Astrocyte (in vitro differentiated cells and primary cell): ENCODE measurements at regions not wholly inside any gene's neighbourhood (a gene's known extent, or its start where the extent isn't known, plus 50 kb on each side); places are given as distances from the start of the nearest gene placed in this dataset.
"Not testable (repeated sequence)": the region's sequence is repeated elsewhere in the genome, so short reads cannot be mapped to it uniquely, and the experiment has no call there.

Experiments used
- DNase-seq: peaks from one replicate; pipeline ENCODE4 v3.0.0-alpha.2; 2010; ENCODE audit warnings: low read depth
- FAIRE-seq: peaks from 2 replicates; lab custom pipeline; 2011; peaks lifted over from hg19 to GRCh38; lab: Jason Lieb, UNC
- H2AFZ ChIP-seq: 2 replicates; pipeline ENCODE4 v1.6.0; 2012; ENCODE audit warnings: low read depth, low read length, inconsistent platforms
- H3K27ac ChIP-seq: 2 replicates; pipeline ENCODE4 v1.5.1; 2011; ENCODE audit warnings: low read depth, low read length, inconsistent platforms
- H3K27me3 ChIP-seq: 2 replicates; pipeline ENCODE4 v1.6.0; 2011; ENCODE audit warnings: low read length, inconsistent platforms; ENCODE audit not compliant: insufficient read depth
- H3K36me3 ChIP-seq: 2 replicates; pipeline ENCODE4 v1.5.1; 2011; ENCODE audit warnings: low read length, inconsistent platforms; ENCODE audit not compliant: insufficient read depth
- H3K4me1 ChIP-seq: 2 replicates; pipeline ENCODE4 v1.5.1; 2011; ENCODE audit warnings: low read length, inconsistent platforms; ENCODE audit not compliant: insufficient read depth
- H3K4me2 ChIP-seq: 2 replicates; pipeline ENCODE4 v1.6.0; 2012; ENCODE audit warnings: low read length, inconsistent platforms
- H3K4me3 ChIP-seq: 2 replicates; pipeline ENCODE4 v1.5.1; 2011; ENCODE audit warnings: low read depth, mild to moderate bottlenecking, low read length, inconsistent platforms; ENCODE audit not compliant: insufficient read depth
- H3K79me2 ChIP-seq: 2 replicates; pipeline ENCODE4 v1.6.0; 2012; ENCODE audit warnings: mild to moderate bottlenecking, low read length, inconsistent platforms; ENCODE audit not compliant: insufficient read depth
- H3K9ac ChIP-seq: 2 replicates; pipeline ENCODE4 v1.6.0; 2012; ENCODE audit warnings: mild to moderate bottlenecking, low read length, inconsistent platforms
- H3K9me3 ChIP-seq: 2 replicates; pipeline ENCODE4 v1.5.1; 2012; ENCODE audit warnings: low read depth, mild to moderate bottlenecking, low read length, inconsistent platforms; ENCODE audit not compliant: insufficient read depth
- H4K20me1 ChIP-seq: 2 replicates; pipeline ENCODE4 v1.6.0; 2012; ENCODE audit warnings: low read length, inconsistent platforms; ENCODE audit not compliant: insufficient read depth
- H3K27ac Mint-ChIP-seq: one replicate; pipeline ENCODE4 v1.8.0; 2021; ENCODE audit warnings: mild to moderate bottlenecking, mixed read lengths; ENCODE audit not compliant: unreplicated experiment
- H3K27me3 Mint-ChIP-seq: one replicate; pipeline ENCODE4 v1.8.0; 2021; ENCODE audit warnings: low read depth, mixed read lengths; ENCODE audit not compliant: unreplicated experiment
- H3K36me3 Mint-ChIP-seq: one replicate; pipeline ENCODE4 v1.8.0; 2021; ENCODE audit warnings: low read depth, mixed read lengths; ENCODE audit not compliant: unreplicated experiment
- H3K4me1 Mint-ChIP-seq: one replicate; pipeline ENCODE4 v1.8.0; 2021; ENCODE audit warnings: low read depth, mixed read lengths; ENCODE audit not compliant: unreplicated experiment
- H3K4me3 Mint-ChIP-seq: one replicate; pipeline ENCODE4 v1.8.0; 2021; ENCODE audit warnings: mild to moderate bottlenecking, moderate library complexity, mixed read lengths; ENCODE audit not compliant: unreplicated experiment
- H3K9me3 Mint-ChIP-seq: one replicate; pipeline ENCODE4 v1.8.0; 2021; ENCODE audit warnings: mild to moderate bottlenecking, mixed read lengths; ENCODE audit not compliant: unreplicated experiment
- EZH2 ChIP-seq: IDR thresholded peaks from 2 replicates; pipeline ENCODE4 v1.6.1; 2012; ENCODE audit warnings: mild to moderate bottlenecking, low read length, inconsistent platforms; ENCODE audit not compliant: insufficient read depth
- TF ChIP-seq, protein P1 (sequence below): IDR thresholded peaks from 2 replicates; pipeline ENCODE4 v1.5.1; 2011; ENCODE audit warnings: low read depth, mild to moderate bottlenecking, inconsistent platforms, low read length, moderate library complexity; ENCODE audit not compliant: insufficient read depth

DNA sequence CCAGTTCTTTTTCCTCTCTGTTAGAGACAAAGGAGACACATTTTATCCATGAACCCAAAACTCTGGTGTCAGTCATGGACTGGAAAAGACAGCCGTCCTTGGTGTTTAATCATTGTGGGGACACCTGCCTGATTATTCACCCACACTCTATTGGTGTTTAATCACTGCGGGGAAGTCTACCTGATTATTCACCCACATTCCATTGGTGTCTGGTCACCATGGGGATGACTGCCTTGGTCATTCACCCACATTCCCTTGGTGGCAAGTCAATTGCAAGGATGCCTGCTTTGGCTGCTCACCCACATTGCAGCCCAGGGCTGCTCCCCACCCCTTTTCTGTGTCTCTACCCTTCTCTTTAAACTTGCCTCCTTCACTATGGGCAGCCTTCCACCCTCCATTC lies 589.7 kb upstream of the AMELY start:
- TF ChIP-seq EZH2 = no peak
- TF ChIP-seq, protein P1, sequence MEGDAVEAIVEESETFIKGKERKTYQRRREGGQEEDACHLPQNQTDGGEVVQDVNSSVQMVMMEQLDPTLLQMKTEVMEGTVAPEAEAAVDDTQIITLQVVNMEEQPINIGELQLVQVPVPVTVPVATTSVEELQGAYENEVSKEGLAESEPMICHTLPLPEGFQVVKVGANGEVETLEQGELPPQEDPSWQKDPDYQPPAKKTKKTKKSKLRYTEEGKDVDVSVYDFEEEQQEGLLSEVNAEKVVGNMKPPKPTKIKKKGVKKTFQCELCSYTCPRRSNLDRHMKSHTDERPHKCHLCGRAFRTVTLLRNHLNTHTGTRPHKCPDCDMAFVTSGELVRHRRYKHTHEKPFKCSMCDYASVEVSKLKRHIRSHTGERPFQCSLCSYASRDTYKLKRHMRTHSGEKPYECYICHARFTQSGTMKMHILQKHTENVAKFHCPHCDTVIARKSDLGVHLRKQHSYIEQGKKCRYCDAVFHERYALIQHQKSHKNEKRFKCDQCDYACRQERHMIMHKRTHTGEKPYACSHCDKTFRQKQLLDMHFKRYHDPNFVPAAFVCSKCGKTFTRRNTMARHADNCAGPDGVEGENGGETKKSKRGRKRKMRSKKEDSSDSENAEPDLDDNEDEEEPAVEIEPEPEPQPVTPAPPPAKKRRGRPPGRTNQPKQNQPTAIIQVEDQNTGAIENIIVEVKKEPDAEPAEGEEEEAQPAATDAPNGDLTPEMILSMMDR = no peak
- no peak overlapping the region for H3K4me3 ChIP-seq
- H3K4me3 Mint-ChIP-seq = no peak overlapping the region
- H4K20me1 ChIP-seq = no peaks in the 10 kb centered on the region
- no peak overlapping the region for H3K4me2 ChIP-seq
- H3K79me2 ChIP-seq = no peaks in the 10 kb centered on the region
- H3K36me3 Mint-ChIP-seq = no peaks in the 10 kb centered on the region
- H3K27ac Mint-ChIP-seq = no peak overlapping the region
- H2AFZ ChIP-seq = no peak overlapping the region
- FAIRE-seq (no peak), DNase-seq (no peak)
- H3K9me3 Mint-ChIP-seq = peaks cover 6% of the 10 kb centered on the region
- H3K27me3 Mint-ChIP-seq = peaks cover 1% of the 10 kb centered on the region
- H3K4me1 Mint-ChIP-seq = peaks cover 2% of the 10 kb centered on the region
- H3K36me3 ChIP-seq = no peaks in the 10 kb centered on the region
- H3K27me3 ChIP-seq = no peaks in the 10 kb centered on the region
- H3K9me3 ChIP-seq = no peaks in the 10 kb centered on the region
- no peak overlapping the region for H3K9ac ChIP-seq
- H3K4me1 ChIP-seq = no peaks in the 10 kb centered on the region
- H3K27ac ChIP-seq = no peak overlapping the region

DNA sequence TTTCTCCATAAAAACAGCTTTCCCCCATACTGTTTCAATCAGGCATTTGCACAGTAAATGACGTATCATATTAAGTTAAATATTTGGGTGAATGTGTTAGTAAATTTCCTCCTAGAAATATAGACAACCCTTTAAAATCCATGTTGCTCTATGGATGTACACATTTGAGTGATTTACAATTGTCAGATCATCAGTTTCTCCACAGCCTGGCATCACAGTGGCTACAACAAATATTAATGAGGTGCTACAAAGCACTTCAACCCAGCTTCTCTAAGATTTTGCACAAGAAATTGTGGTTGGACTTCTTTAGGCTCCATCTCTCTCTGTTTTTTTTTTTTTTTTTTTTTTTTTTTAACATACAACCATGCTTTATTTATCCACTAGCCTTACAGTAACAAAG lies 584.4 kb upstream of the AMELY start:
- DNase-seq = no peak
- no peak overlapping the region for H2AFZ ChIP-seq
- no peak for TF ChIP-seq EZH2
- TF ChIP-seq, protein P1 = no peak
- H3K27me3 ChIP-seq = no peaks in the 10 kb centered on the region
- H3K27me3 Mint-ChIP-seq = peaks cover 1% of the 10 kb centered on the region
- FAIRE-seq = no peak
- no peak overlapping the region for H3K4me2 ChIP-seq
- H3K4me3 Mint-ChIP-seq = no peak overlapping the region
- H3K36me3 ChIP-seq = no peaks in the 10 kb centered on the region
- H3K79me2 ChIP-seq = no peaks in the 10 kb centered on the region
- H3K9me3 Mint-ChIP-seq = no peaks in the 10 kb centered on the region
- H3K36me3 Mint-ChIP-seq = no peaks in the 10 kb centered on the region
- no peak overlapping the region for H3K27ac ChIP-seq
- H3K9me3 ChIP-seq = no peaks in the 10 kb centered on the region
- H3K9ac ChIP-seq = no peak overlapping the region
- H3K4me3 ChIP-seq = no peak overlapping the region
- H4K20me1 ChIP-seq = no peaks in the 10 kb centered on the region
- H3K4me1 Mint-ChIP-seq = no peaks in the 10 kb centered on the region
- no peak overlapping the region for H3K27ac Mint-ChIP-seq
- H3K4me1 ChIP-seq = no peaks in the 10 kb centered on the region

DNA sequence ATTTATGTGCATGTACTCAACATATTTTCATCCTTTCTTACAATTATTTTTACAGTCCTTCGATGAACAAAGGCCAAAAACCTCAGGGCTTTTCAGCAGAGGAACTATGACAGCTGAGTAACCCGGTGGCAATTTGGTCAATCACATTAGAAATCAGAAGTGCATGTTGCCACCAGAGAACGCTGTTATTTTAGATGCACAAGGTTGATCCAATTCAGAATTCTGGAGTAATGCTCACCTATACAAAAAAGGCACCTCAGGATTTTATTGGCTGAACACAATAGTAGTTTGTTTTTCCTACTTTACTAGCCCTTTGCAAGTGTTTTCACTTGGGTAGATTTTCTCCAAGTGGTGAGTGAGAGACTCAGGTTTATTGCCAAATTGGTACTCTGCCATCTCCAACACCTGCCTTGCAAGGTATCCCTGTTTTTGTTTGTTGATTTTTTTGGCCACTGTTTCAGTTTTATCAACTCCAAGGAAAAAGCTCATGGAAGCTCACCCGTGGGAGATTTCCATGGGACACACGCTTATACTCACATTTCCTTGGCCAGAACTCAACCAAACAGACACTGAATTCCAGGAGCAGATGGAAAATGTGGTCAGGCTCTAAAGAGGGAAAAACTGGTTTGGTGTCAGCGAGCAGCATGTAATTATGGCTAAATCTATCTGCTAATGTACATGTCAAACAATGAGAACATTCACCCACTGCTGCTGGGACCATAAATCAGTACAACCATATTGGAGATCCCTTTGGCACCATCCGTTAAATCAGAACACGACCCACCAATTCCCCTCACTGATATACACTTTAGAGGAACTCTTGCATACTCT lies 573.1 kb upstream of the AMELY start:
- H3K36me3 ChIP-seq, H3K27ac Mint-ChIP-seq, H3K4me2 ChIP-seq, H3K36me3 Mint-ChIP-seq, H3K27me3 Mint-ChIP-seq, H2AFZ ChIP-seq, H3K9me3 Mint-ChIP-seq, H4K20me1 ChIP-seq, DNase-seq, H3K27me3 ChIP-seq, H3K4me1 Mint-ChIP-seq, H3K4me3 ChIP-seq, H3K9me3 ChIP-seq, H3K9ac ChIP-seq, H3K4me1 ChIP-seq, H3K27ac ChIP-seq, H3K4me3 Mint-ChIP-seq, H3K79me2 ChIP-seq: not testable (repeated sequence)
- peak; percentile 17 for FAIRE-seq
